Neural crest cell (in vitro differentiated cells): ENCODE measurements at regions not wholly inside any gene's neighbourhood (a gene's known extent, or its start where the extent isn't known, plus 50 kb on each side); places are given as distances from the start of the nearest gene placed in this dataset.
"Not testable (repeated sequence)": the region's sequence is repeated elsewhere in the genome, so short reads cannot be mapped to it uniquely, and the experiment has no call there.

Experiments
- DNase-seq: peaks from one replicate; pipeline ENCODE4 v3.0.0; 2021; ENCODE audit warnings: low read depth, mixed read lengths, low spot score
- H3K27ac Mint-ChIP-seq: one replicate; pipeline ENCODE4 v1.8.0; 2021; ENCODE audit warnings: mild to moderate bottlenecking, mixed read lengths; ENCODE audit not compliant: unreplicated experiment
- H3K27me3 Mint-ChIP-seq: 2 replicates; pipeline ENCODE4 v1.8.0; 2021; ENCODE audit warnings: low read depth, mild to moderate bottlenecking, mixed read lengths
- H3K36me3 Mint-ChIP-seq: 2 replicates; pipeline ENCODE4 v1.8.0; 2021; ENCODE audit warnings: low read depth, mild to moderate bottlenecking, mixed read lengths
- H3K4me1 Mint-ChIP-seq: 2 replicates; pipeline ENCODE4 v1.8.0; 2021; ENCODE audit warnings: mixed read lengths
- H3K4me3 Mint-ChIP-seq: one replicate; pipeline ENCODE4 v1.8.0; 2021; ENCODE audit warnings: mild to moderate bottlenecking, mixed read lengths
- H3K9me3 Mint-ChIP-seq: 2 replicates; pipeline ENCODE4 v1.8.0; 2021; ENCODE audit warnings: mixed read lengths
- CTCF ChIP-seq: fragments of 200-600 bp; sonication (generic); conservative IDR thresholded peaks from 2 replicates; pipeline ENCODE4 v1.5.0; 2021; ENCODE audit warnings: antibody characterized with exemption, mild to moderate bottlenecking

DNA sequence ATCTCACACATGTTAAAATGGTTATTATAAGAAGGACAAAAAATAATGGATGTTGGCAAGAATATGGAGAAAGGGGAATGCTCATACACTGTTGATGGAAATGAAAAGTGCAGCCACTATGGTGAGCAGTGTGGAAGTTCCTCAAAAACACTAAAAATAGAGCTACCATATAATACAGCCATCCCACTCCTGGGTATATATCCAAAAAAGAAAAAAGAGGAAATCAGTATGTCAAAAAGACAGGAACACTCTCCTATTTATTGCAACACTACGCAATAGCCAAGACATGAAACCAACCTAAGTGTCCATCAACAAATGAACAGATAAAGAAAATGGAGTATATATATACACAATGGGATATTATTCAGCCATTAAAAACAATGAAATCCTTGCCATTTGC lies 642.6 kb downstream of the RNF144A start:
- Mint-ChIP-seq H3K9me3 (no peaks in the 10 kb centered on the region), H3K27me3 (no peaks in the 10 kb centered on the region), H3K36me3 (no peaks in the 10 kb centered on the region), H3K4me3 (no peak overlapping the region), H3K27ac (no peak overlapping the region), H3K4me1 (no peaks in the 10 kb centered on the region)
- no peak for DNase-seq
- no peak for TF ChIP-seq CTCF

DNA sequence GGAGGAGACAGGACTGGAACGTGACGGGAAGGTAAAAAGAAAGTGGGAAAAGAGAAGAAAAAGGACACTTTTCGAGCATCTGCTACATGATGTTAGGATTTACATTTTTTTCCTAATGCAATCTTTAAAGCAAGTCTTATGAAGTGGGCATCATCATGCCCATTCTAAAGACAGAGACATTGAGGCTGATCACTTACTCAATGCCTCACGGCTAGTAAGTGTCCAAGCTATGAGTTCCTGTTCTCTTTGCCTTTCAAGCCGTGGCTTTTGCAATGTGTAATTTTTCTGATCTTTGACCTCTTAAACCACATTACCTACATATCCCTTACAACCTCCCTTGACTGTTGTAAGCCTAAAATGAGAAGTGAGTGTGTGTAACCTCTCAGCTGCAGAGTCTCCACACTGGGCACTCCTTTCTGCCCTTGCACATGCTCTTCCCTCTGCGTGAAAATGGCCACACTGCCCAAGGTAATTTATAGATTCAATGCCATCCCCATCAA lies 649.2 kb downstream of the RNF144A start:
- Mint-ChIP-seq H3K36me3 (peaks cover 3% of the 10 kb centered on the region), H3K27me3 (no peaks in the 10 kb centered on the region), H3K4me1 (peaks cover 13% of the 10 kb centered on the region), H3K27ac (no peak overlapping the region), H3K4me3 (no peak overlapping the region), H3K9me3 (peaks cover 3% of the 10 kb centered on the region)
- no peak for TF ChIP-seq CTCF
- DNase-seq, result no peak

GRCh38 chr2:7567116-7567515 lies 649.9 kb downstream of the RNF144A start:
- H3K9me3 Mint-ChIP-seq, H3K36me3 Mint-ChIP-seq, DNase-seq, H3K4me3 Mint-ChIP-seq, H3K27me3 Mint-ChIP-seq, H3K27ac Mint-ChIP-seq: not testable (repeated sequence)
- H3K4me1 Mint-ChIP-seq, result peaks cover 19% of the 10 kb centered on the region

DNA sequence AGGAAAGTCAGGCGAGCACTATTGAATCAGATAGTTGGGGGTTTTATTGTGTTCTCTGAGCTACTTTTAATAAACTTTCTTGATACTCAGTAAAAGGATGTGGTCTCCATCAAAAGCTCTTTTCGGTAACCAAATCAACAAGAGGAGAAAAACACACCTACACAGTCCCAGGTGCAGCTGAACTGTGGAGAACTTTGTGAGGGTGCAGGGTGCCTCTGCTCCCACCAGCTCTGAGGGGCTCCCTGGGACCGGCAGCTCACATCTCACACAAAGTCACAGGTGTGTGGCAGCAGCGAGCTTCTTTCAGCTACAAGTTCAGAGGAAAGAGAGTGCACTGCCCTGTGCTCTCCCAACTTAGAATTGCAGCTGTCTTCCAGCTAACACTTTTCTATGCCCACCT lies 650.4 kb downstream of the RNF144A start:
- Mint-ChIP-seq H3K36me3 (peaks cover 3% of the 10 kb centered on the region), H3K27me3 (no peaks in the 10 kb centered on the region), H3K27ac (peak overlapping the region; percentile 35), H3K4me3 (no peak overlapping the region), H3K4me1 (peaks cover 24% of the 10 kb centered on the region), H3K9me3 (peaks cover 3% of the 10 kb centered on the region)
- TF ChIP-seq CTCF, result no peak
- no peak for DNase-seq

GRCh38 chr2:7570247-7570646 lies 653.0 kb downstream of the RNF144A start:
- Mint-ChIP-seq H3K27ac (no peak overlapping the region), H3K4me3 (no peak overlapping the region), H3K4me1 (peaks cover 47% of the 10 kb centered on the region), H3K9me3 (peaks cover 9% of the 10 kb centered on the region), H3K36me3 (peaks cover 6% of the 10 kb centered on the region), H3K27me3 (no peaks in the 10 kb centered on the region)
- TF ChIP-seq CTCF, result no peak
- no peak for DNase-seq

DNA sequence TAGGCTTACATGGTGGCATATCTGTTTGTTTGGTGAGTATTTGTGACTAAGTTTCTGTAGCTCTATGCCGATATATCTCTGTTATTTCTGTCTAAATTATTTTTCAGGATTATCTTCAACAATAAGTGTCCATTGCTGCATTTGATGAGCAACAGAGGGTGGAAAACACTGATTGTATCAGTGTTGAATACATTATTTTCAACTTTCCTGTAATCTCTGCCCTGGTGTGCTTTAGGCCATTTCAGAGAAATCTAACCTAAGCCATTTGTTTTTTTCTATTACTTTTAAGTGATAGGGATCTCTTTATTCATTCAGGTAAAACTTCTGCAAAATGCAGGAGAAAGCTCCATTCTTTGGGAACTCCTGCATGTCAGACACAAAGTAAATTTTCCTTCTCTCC lies 654.5 kb downstream of the RNF144A start:
- no peak for DNase-seq
- Mint-ChIP-seq H3K9me3 (peaks cover 7% of the 10 kb centered on the region), H3K27ac (peak overlapping the region; percentile 44), H3K4me3 (no peak overlapping the region), H3K4me1 (peaks cover 52% of the 10 kb centered on the region), H3K36me3 (peaks cover 7% of the 10 kb centered on the region), H3K27me3 (no peaks in the 10 kb centered on the region)
- TF ChIP-seq CTCF, result no peak
